Duodenal mucosa (tissue), 2 donors: ENCODE measurements at regions not wholly inside any gene's neighbourhood (a gene's known extent, or its start where the extent isn't known, plus 50 kb on each side); places are given as distances from the start of the nearest gene placed in this dataset.
"Not testable (repeated sequence)": the region's sequence is repeated elsewhere in the genome, so short reads cannot be mapped to it uniquely, and the experiment has no call there.

Experiments used
- H3K27ac ChIP-seq: one replicate; pipeline ENCODE4 v1.7.0; 2013; ENCODE audit warnings: low read depth, low read length
- H3K27me3 ChIP-seq, 2 donors: one replicate each; pipeline ENCODE4 v1.7.0; 2013; ENCODE audit warnings: low read length in 2 of 2, control low read depth in 1 of 2; ENCODE audit not compliant: insufficient read depth in 2 of 2, control insufficient read depth in 1 of 2
- H3K36me3 ChIP-seq, 2 donors: one replicate each; pipeline ENCODE4 v1.7.0; 2013; ENCODE audit warnings: low read length in 2 of 2, control low read depth in 1 of 2; ENCODE audit not compliant: insufficient read depth in 2 of 2, control insufficient read depth in 1 of 2
- H3K4me1 ChIP-seq, 2 donors: one replicate each; pipeline ENCODE4 v1.7.0; 2013; ENCODE audit warnings: low read length in 2 of 2, control low read depth in 1 of 2; ENCODE audit not compliant: insufficient read depth in 2 of 2, control insufficient read depth in 1 of 2
- H3K4me3 ChIP-seq, 2 donors: one replicate each; pipeline ENCODE4 v1.7.0; 2013; ENCODE audit warnings: low read length in 2 of 2, low read depth in 1 of 2
- H3K9ac ChIP-seq, 2 donors: one replicate each; pipeline ENCODE4 v1.7.0; 2013; ENCODE audit warnings: low read length in 2 of 2, low read depth in 1 of 2
- H3K9me3 ChIP-seq, 2 donors: one replicate each; pipeline ENCODE4 v1.7.0; 2013; ENCODE audit warnings: low read length in 2 of 2, control low read depth in 1 of 2; ENCODE audit not compliant: control insufficient read depth in 1 of 2

DNA sequence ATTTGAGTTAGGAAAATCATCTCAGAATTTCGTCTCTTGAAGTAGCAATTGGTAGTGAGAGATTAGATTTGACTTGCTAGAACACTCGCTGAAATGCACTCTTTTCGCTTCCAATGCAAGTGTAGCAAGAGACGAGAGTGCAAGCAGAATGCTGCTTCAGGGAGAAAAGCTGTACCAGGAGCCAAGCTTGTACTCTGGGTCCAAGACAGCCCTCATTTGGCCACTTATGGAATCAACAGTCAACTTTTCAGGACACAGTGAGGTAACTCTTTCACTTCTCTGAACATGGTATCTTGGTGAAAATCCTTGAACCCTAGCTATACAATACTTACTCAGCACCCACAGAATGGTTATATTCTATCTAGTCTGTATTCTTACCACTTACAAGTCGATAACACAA is 107.6 kb upstream of the TERB2 start:
- not testable (repeated sequence) for H3K27ac ChIP-seq

DNA sequence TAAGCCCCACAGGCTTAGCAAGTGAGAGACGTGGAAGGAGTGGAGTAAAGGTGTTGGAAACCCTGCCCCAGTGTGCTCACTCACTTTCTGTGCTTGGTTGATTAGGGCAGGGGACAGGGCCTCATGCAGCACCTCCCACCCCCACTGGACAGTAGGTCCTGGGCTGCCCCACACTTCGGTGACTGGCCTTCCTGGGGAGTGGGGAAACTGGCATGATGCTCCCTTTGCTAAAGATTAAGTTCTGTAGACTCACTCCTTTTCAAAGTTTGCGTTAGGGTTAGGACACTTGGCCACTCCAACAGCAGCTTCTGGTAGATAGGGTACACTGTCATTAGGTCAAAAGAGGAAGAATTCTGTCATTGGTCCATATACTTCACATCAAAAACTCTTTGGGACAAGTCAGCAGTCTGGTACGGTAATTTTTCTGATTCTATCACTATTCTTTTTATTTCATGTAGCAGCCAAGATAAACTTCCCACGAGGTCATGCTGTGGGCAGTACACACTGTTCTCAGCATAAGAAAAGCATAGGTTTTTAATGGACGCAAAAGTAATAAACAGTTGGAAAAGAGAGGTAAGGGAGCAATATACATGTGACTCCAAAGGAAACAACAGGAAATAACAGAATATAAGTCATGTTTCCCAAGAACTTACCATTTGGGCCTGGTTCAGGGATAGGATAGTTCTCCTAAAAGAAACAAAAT is 106.6 kb upstream of the TERB2 start:
- not testable (repeated sequence) for H3K9ac ChIP-seq, H3K27me3 ChIP-seq, H3K4me1 ChIP-seq, H3K9me3 ChIP-seq, H3K27ac ChIP-seq, H3K36me3 ChIP-seq, H3K4me3 ChIP-seq

More for the DNA sequence above, 107.6 kb upstream of the TERB2 start:
- H3K9ac ChIP-seq, H3K27me3 ChIP-seq, H3K9me3 ChIP-seq, H3K36me3 ChIP-seq, H3K4me3 ChIP-seq, H3K4me1 ChIP-seq: not testable (repeated sequence)

DNA sequence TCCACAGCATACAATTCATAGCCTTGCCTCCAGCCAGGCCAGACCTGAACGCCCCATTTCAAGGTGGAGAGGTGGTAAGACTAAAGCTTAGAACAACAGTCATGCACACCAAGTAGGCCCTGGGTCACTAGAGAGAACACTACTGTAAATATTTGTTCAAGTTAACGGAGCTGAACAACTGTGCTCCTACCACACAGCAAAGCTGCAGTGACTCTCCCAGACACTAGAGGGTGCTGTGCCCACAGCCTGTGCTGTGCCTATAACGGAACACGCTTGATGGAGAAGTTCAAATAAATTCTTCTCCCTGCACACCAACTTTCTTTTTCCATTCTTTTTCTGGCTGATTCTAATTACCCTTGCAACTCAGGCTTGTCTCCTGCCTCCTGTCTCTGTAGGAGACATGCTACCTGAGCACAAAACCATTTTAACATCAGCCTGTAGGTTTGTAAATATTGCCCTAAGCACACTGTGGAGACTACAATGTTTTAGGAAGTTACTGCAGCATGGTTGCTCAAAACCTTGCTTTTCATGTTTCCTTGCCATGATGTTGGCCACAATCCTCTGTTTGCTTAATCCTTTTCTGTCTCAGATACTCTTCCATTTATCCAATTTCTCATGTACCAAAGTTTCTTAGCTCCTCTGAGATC is 103.1 kb upstream of the TERB2 start:
- H3K9me3 ChIP-seq, H3K27ac ChIP-seq, H3K4me1 ChIP-seq, H3K36me3 ChIP-seq, H3K9ac ChIP-seq, H3K27me3 ChIP-seq, H3K4me3 ChIP-seq: not testable (repeated sequence)

DNA sequence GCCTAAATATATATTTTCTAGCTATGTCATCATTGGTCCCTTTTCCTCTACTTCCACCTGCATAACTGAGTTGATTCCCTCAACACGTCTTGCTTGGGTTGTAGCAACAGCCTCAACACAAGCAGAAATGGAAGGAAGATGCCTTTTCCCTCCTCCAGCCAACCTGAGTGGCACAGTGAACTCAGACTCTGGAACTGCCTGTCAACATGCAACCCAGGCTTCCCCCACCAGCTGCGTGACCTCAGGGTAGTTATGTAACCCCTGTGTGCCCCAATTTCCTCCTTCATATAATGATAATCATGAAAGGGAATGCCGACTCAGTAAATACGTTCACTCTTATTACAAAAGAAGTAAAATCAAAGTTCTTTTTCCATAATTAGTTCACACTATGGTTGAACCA is 101.8 kb upstream of the TERB2 start:
- not testable (repeated sequence) for H3K27me3 ChIP-seq, H3K27ac ChIP-seq, H3K9ac ChIP-seq, H3K36me3 ChIP-seq, H3K4me1 ChIP-seq, H3K9me3 ChIP-seq, H3K4me3 ChIP-seq

DNA sequence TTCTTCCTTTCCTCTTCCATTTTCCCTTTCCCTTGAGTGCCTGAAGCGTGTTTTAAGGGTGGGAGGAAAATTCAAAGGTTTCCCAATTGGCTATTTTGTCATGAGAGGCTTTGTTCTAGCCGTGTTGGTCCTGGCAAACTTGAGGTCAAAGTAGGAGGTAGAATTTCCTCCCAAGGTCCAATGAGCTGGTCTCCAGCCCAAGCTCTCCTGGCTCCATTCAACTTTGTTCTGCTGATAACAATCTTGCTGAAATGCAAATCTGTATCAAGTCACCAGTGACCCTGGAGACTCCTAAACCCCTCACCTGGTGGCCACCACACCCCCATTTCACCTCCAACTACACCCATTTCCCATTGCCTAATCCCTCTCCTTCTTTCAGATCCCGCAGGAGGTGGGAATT is 100.2 kb upstream of the TERB2 start:
- H3K9me3 ChIP-seq = not testable (repeated sequence)

DNA sequence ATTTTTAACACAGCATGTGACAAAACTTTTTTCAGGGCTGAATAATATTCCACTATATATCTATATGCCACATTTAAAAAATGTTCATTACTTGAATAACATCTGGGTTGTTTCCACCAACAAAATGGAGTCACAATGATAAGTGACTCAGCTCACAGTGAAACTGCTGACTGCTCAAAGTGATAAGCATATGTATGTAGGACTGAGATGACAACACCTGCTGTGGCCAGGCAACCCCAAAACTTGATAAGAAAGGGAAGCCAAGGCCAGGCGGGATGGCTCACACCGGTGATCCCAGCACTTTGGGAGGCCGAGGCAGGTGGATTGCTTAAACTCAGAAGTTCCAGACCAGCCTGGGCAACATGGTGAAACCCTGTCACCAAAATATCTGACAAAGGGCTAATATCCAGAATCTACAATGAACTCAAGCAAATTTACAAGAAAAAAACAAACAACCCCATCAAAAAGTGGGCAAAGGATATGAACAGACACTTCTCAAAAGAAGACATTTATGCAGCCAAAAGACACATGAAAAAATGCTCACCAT is 99.2 kb upstream of the TERB2 start:
- not testable (repeated sequence) for H3K4me1 ChIP-seq, H3K27me3 ChIP-seq, H3K9me3 ChIP-seq, H3K36me3 ChIP-seq, H3K9ac ChIP-seq, H3K4me3 ChIP-seq, H3K27ac ChIP-seq

More for the DNA sequence above, 100.2 kb upstream of the TERB2 start:
- H3K27ac ChIP-seq, H3K9ac ChIP-seq, H3K36me3 ChIP-seq, H3K4me1 ChIP-seq, H3K4me3 ChIP-seq, H3K27me3 ChIP-seq: not testable (repeated sequence)

DNA sequence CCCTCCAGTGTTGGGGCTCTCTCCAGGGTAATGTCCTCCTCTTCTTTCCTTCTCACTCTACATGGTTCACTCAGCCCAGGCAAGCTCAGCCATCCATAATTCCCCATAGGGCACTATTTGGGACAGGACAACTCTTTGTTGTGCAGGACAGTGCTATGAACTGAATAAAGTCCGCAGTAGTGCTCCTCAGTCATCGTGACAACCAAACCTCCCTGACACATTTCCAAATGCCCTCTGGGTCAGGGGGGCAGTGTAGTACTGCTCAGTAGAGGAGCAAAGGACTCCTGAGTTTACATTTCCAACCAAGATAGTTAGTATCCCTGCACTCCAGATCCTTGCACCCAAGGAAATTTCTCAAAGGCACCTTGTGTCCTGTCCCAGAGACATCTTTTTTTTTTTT is 97.4 kb upstream of the TERB2 start:
- H3K36me3 ChIP-seq, H3K9me3 ChIP-seq, H3K4me1 ChIP-seq, H3K9ac ChIP-seq, H3K27me3 ChIP-seq, H3K4me3 ChIP-seq, H3K27ac ChIP-seq: not testable (repeated sequence)

DNA sequence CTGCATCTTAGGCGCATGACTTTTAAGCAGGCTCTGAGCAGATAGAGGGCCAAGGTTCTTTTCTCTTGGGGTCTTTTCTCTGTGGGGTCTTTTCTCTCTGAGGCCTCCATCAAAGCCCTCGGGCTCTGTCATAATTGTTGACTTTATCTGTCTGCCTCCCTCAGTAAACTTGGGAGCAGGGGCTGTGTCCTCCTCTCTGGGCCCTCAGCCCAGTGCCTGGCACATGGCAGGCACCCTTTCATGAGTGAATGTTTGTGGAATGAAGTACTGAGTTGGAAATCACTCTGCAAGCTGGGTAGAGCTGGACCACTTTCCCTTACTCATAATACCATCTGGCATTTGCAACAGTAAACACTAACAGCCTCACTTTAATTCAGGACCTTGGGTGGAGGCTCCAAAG is 96.3 kb upstream of the TERB2 start:
- not testable (repeated sequence) for H3K36me3 ChIP-seq, H3K27me3 ChIP-seq, H3K9me3 ChIP-seq, H3K4me3 ChIP-seq, H3K4me1 ChIP-seq, H3K27ac ChIP-seq, H3K9ac ChIP-seq

DNA sequence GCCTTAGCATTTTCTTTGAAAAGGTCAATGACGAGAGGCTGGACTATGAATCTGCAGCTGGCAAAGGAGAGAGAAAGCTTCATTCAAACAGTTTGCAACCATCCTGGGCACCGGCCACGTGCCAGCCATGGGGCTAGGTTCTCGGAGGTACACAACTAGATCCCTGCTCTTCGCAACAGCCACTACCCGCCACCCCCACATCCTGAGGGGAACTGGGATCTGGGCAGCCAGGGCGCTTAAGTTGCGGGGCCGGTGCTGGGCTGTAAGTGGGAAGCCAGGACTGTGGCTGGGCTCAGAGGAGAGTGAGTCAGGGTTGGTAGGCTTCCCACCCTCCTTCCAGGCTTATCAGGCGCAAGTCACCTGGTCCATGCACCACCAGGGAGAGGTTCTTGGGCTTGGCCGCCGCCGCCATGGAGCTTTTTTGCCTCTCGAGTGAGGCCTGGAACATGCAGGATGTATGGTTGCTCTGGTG is 95.0 kb upstream of the TERB2 start:
- Histone ChIP-seq H3K4me3 (no peak overlapping the region), H3K4me1 (no peaks in the 10 kb centered on the region), H3K27ac (no peak overlapping the region), H3K9me3 (no peaks in the 10 kb centered on the region), H3K27me3 (no peaks in the 10 kb centered on the region), H3K36me3 (no peaks in the 10 kb centered on the region), H3K9ac (no peak overlapping the region)

DNA sequence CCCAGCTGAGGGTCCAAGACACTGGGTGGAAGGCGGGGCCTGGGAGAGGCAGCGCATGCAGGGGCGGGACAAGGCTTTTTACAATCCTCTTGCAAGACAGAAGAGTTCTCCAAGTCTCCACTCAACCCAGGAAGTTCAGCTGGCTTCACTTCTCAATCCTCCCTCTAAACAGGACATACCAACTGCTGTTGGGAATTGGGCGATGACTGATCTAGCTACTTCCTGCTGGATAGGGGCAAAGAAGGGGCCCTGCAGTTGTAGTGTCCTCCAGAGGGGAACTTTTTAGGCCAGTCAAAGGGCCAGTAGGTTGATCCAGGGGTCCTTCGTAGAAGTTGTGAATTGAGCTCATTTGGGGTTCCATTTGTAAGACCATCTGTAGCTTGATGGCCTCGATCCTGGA is 94.6 kb upstream of the TERB2 start:
- Histone ChIP-seq H3K9ac (no peak overlapping the region), H3K27ac (no peak overlapping the region), H3K4me3 (no peak overlapping the region), H3K4me1 (no peaks in the 10 kb centered on the region), H3K36me3 (no peaks in the 10 kb centered on the region), H3K9me3 (no peaks in the 10 kb centered on the region), H3K27me3 (no peaks in the 10 kb centered on the region)
